ENCODE measurements at regions not wholly inside any gene's neighbourhood (a gene's known extent, or its start where the extent isn't known, plus 50 kb on each side); places are given as distances from the start of the nearest gene placed in this dataset.

GRCh38 chr13:73962284-73962683, 171.9 kb downstream of the KLF12 start:
- no peak for DNase-seq
- no peaks in the 10 kb centered on the region for H3K36me3 ChIP-seq (replicated peaks in 1 of 2)
- H3K27me3 ChIP-seq = no peaks in the 10 kb centered on the region
- H3K4me1 ChIP-seq (replicated peaks in 1 of 2) = no peaks in the 10 kb centered on the region
- WGBS, 4 donors = 72 to 84% (median 77%) methylated on average over 5 of the region's 5 CpGs
- H3K4me3 ChIP-seq = no peak overlapping the region
- no peak for TF ChIP-seq POLR2A (IDR thresholded peaks at IDR 0.05)
- H3K9me3 ChIP-seq (replicated peaks in 1 of 3) = no peaks in the 10 kb centered on the region
- H3K27ac ChIP-seq = no peak overlapping the region
- intact Hi-C loops (cut with DNase I) = no loop called here

DNA sequence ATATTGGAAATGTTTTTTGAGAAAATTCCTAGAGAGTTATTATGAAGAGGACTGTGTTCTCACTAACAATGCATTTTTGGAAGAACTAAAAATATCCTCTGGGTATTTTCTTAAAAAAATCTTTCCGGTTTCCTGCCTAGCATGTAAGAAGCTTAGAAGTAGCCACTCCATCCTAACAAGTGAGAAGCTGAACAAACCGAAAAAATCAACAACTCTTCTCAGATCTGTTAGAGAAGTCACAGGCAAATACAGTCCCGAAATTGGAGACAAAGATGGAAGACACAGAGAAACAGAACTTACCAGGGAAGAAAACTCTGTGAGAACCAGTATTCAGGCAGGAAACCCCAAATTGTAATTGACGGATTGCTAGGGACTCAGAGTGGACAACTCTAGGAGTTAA, 173.0 kb downstream of the KLF12 start:
- Histone ChIP-seq H3K27ac (no peak overlapping the region), H3K36me3 (replicated peaks in 1 of 2) (no peaks in the 10 kb centered on the region), H3K4me1 (replicated peaks in 1 of 2) (no peaks in the 10 kb centered on the region), H3K4me3 (no peak overlapping the region), H3K27me3 (no peaks in the 10 kb centered on the region), H3K9me3 (replicated peaks in 1 of 3) (no peaks in the 10 kb centered on the region)
- no peak for DNase-seq
- 67 to 74% (median 70%) methylated on average over 4 of the region's 4 CpGs for WGBS, 4 donors
- intact Hi-C loops (cut with DNase I) = no loop called here
- TF ChIP-seq POLR2A (IDR thresholded peaks at IDR 0.05) (no peak), CTCF (IDR thresholded peaks at IDR 0.05) (no peak)

GRCh38 chr13:73960474-73960873, 173.7 kb downstream of the KLF12 start:
- intact Hi-C loops (cut with DNase I) = no loop called here
- no peaks in the 10 kb centered on the region for H3K4me1 ChIP-seq (replicated peaks in 1 of 2)
- H3K36me3 ChIP-seq (replicated peaks in 1 of 2) = no peaks in the 10 kb centered on the region
- WGBS, 4 donors = 47 to 56% (median 52%) methylated on average over 1 of the region's 1 CpG
- H3K9me3 ChIP-seq (replicated peaks in 1 of 3) = no peaks in the 10 kb centered on the region
- TF ChIP-seq POLR2A (IDR thresholded peaks at IDR 0.05) (no peak), CTCF (IDR thresholded peaks at IDR 0.05) (no peak)
- H3K27ac ChIP-seq = no peak overlapping the region
- H3K27me3 ChIP-seq = no peaks in the 10 kb centered on the region
- no peak for DNase-seq
- H3K4me3 ChIP-seq = no peak overlapping the region

DNA sequence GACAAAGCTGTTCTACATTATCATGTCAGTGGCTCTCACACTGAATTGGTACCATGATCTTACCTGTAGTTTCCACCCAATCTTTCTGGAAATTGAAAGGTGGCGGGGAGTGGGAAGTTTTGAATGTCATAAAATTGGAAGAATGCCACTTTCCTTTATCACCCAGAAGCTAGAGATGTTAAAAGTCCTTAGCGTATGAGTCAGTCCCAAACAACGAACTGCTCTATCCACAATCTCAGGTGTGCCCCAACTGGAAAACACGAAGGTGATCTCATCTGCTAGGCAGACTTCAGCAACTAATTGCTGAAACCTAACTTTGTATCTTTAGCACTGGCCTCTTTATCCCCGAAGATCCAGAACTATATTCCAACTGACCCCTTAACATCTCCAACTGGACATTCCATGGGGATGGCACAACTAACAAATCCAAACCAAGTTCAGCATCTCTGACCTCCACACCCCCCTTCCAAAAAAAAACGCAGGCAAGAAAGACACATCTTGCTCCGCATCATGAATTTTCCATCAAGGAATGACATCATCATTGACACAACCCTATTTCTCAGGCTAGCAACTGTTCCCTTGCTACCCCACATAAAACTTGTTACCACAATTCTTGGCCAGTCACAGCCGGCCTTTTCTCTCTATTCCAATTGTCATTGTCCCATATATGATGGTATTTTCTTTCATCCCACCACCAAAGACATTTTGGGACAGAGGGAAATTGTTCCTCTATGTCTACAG, 175.4 kb downstream of the KLF12 start:
- Histone ChIP-seq H3K27me3 (no peaks in the 10 kb centered on the region), H3K9me3 (replicated peaks in 1 of 3) (no peaks in the 10 kb centered on the region), H3K4me1 (replicated peaks in 1 of 2) (no peaks in the 10 kb centered on the region), H3K36me3 (replicated peaks in 1 of 2) (no peaks in the 10 kb centered on the region), H3K27ac (no peak overlapping the region), H3K4me3 (no peak overlapping the region)
- 82 to 86% (median 83%) methylated on average over 8 of the region's 8 CpGs for WGBS, 4 donors
- TF ChIP-seq CTCF (IDR thresholded peaks at IDR 0.05) (no peak), POLR2A (IDR thresholded peaks at IDR 0.05) (no peak)
- intact Hi-C loops (cut with DNase I) = no loop called here
- DNase-seq = no peak

- Histone ChIP-seq H3K4me3 (no peak overlapping the region), H3K36me3 (replicated peaks in 1 of 2) (no peaks in the 10 kb centered on the region), H3K27ac (no peak overlapping the region), H3K9me3 (replicated peaks in 1 of 3) (no peaks in the 10 kb centered on the region), H3K4me1 (replicated peaks in 1 of 2) (no peaks in the 10 kb centered on the region), H3K27me3 (no peaks in the 10 kb centered on the region)
- no peak for DNase-seq
- no peak for TF ChIP-seq POLR2A (IDR thresholded peaks at IDR 0.05)
- WGBS, 4 donors = 88 to 96% (median 93%) methylated on average over 5 of the region's 5 CpGs
- intact Hi-C loops (cut with DNase I) = no loop called here
These were observed 176.3 kb downstream of the KLF12 start for GRCh38 chr13:73957889-73958288.
